Psoas muscle (tissue), 7 donors: ENCODE measurements at regions not wholly inside any gene's neighbourhood (a gene's known extent, or its start where the extent isn't known, plus 50 kb on each side); places are given as distances from the start of the nearest gene placed in this dataset.

Source experiments
- ATAC-seq, 4 donors: fragments of 200-7000 bp; cut with Tn5 transposase; one replicate each; pipeline ENCODE4 v1.9.1; 2020; ENCODE audit warnings: moderate library complexity in 3 of 4, mild to moderate bottlenecking in 2 of 4
- DNase-seq, 2 donors: peaks; one replicate each; pipeline ENCODE4 v3.0.0-alpha.2; 2020
- H3K27ac ChIP-seq: fragments of 200-600 bp; one replicate; pipeline ENCODE4 v1.8.0; 2022
- H3K27me3 ChIP-seq, 3 donors: fragments of 200-600 bp in 1 of 3; one replicate each; pipeline versions ENCODE4 v1.6.1 to v1.8.0; 2013 to 2022; ENCODE audit warnings: low read length in 2 of 3, mild to moderate bottlenecking in 2 of 3, moderate library complexity in 1 of 3; ENCODE audit not compliant: insufficient read depth in 3 of 3
- H3K36me3 ChIP-seq, 2 donors: fragments of 200-600 bp in 1 of 2; one replicate each; pipeline versions ENCODE4 v1.6.1 to v1.8.0; 2013 to 2022; ENCODE audit warnings: low read depth in 1 of 2, mild to moderate bottlenecking in 1 of 2, moderate library complexity in 1 of 2; ENCODE audit not compliant: insufficient read depth in 1 of 2
- H3K4me1 ChIP-seq: fragments of 200-600 bp; one replicate; pipeline ENCODE4 v1.8.0; 2022
- H3K4me3 ChIP-seq: fragments of 200-600 bp; one replicate; pipeline ENCODE4 v1.8.0; 2022; ENCODE audit warnings: mild to moderate bottlenecking
- H3K9me3 ChIP-seq: fragments of 200-600 bp; one replicate; pipeline ENCODE4 v1.8.0; 2022
- WGBS, 3 donors: extraction: QIAGEN DNeasy Blood & Tissue Kit; methylation state at CpG; one replicate each; pipeline versions ENCODE4 v1.1.6 to v1.1.7; 2013; 5-methylcytosine and 5-hydroxymethylcytosine counted together
- intact Hi-C, 2 donors: fragments of 100-400 bp; cut with DNase I; formaldehyde crosslinking; loops; one replicate each; pipeline versions ENCODE4 v1.11.0 to v1.14.2; 2022
- TF ChIP-seq, protein P1 (sequence below): fragments of 200-600 bp; IDR thresholded peaks from one replicate; pipeline ENCODE4 v1.8.0; 2022; ENCODE audit warnings: antibody characterized with exemption
- donor health status: healthy with polysubstance abuse.
- donor health status: DM: no; HTN: no; CAD: no; lungs with moderate emphysema.
- donor health status: Bipolar disorder and iron deficiency.
- donor health status: healthy.
- donor health status: DM: yes; HTN: yes; CAD: no.
- donor health status: DM: no; HTN: no; CAD: no.
- donor health status: DM: yes; HTN: yes; CAD: no.

DNA sequence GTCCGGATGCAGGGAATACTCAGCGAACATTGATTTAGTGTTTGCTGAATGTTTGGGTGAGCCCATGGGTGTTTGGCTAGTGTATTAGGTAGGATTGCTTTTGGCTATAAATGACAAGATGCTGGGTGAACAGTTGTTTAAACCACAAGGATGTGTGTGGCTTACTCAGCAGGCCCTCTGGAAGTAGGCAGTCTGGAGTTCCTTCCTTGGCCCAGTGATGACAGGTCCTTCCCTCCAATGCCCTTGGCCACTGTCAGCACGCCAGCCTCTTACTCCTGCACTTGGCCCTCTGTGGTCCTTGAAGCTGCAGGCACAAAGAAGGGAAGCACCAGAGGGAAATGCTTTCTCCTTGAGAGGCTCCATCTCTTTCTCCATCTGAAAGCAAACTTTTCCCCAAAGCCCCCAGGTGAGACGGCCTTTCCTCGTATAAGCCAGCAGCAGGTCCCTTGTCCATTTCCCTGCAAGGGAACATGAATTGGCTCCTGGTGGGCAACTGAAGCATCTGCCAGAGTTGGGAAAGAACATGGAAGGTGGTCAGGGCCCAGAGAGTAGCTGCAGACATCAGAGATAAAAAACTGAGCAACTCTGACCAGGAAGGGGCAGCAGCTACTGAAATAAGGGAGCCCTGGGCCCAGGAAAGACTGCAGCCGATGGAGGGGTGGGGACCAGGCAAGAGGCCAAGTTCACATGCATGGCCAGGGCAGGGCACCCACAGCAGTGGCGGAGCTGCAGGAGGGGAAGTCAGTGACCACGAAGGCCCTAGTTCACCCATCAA lies 105.0 kb downstream of the TPRA1 start:
- DNase-seq (no peak), ATAC-seq (no peak)
- H3K4me3 ChIP-seq, result no peak overlapping the region
- H3K4me1 ChIP-seq, result no peaks in the 10 kb centered on the region
- no peak overlapping the region for H3K27ac ChIP-seq
- no peaks in the 10 kb centered on the region for H3K36me3 ChIP-seq
- no peaks in the 10 kb centered on the region for H3K27me3 ChIP-seq
- TF ChIP-seq, protein P1, sequence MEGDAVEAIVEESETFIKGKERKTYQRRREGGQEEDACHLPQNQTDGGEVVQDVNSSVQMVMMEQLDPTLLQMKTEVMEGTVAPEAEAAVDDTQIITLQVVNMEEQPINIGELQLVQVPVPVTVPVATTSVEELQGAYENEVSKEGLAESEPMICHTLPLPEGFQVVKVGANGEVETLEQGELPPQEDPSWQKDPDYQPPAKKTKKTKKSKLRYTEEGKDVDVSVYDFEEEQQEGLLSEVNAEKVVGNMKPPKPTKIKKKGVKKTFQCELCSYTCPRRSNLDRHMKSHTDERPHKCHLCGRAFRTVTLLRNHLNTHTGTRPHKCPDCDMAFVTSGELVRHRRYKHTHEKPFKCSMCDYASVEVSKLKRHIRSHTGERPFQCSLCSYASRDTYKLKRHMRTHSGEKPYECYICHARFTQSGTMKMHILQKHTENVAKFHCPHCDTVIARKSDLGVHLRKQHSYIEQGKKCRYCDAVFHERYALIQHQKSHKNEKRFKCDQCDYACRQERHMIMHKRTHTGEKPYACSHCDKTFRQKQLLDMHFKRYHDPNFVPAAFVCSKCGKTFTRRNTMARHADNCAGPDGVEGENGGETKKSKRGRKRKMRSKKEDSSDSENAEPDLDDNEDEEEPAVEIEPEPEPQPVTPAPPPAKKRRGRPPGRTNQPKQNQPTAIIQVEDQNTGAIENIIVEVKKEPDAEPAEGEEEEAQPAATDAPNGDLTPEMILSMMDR, result no peak
- intact Hi-C loops, result no loop called here
- 82 to 91% (median 86%) methylated on average over 8 of the region's 8 CpGs for WGBS, 3 donors
- no peaks in the 10 kb centered on the region for H3K9me3 ChIP-seq

DNA sequence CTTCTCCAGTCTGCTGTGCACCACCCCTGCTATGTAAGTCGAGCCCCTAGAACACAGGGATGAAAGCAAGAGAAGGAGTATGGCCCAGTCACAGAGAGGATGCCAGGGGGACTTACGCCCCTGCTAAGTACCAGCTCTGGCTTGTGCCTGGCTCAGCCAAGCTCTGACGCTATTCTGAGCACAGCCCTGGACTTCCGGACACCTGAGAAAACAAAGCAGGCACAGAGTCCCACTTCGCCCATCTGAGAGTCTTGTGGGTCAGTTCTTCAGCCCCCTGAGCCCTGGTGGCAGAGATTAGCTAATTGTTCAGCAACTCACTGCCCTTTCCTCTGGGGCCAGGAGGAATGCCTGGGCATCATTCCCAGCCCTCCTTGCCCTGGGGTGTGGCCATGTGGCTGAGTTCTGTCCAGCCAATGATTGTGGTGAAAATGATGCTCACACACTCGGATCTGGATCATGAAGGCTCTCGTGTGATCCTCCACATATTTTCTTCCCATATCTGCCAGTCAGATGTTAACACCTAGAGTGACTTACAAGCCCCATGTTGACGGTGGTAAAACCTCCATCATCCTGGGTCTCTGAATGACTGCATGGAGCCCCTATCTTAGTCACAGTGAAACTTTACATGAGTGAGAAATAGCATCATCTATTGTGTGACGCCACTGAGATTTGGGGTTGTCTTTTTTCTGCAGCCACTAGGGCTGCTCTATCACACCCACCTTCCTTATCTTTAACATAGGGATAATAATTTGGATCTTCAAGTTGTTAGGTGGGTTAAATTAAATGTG lies 105.7 kb downstream of the TPRA1 start:
- ATAC-seq, result no peak
- Histone ChIP-seq H3K27ac (no peak overlapping the region), H3K4me3 (no peak overlapping the region), H3K9me3 (no peaks in the 10 kb centered on the region), H3K27me3 (no peaks in the 10 kb centered on the region), H3K36me3 (no peaks in the 10 kb centered on the region), H3K4me1 (no peaks in the 10 kb centered on the region)
- TF ChIP-seq, protein P1, result no peak
- no peak for DNase-seq
- intact Hi-C loops, result no loop called here
- WGBS, 3 donors, result 56 to 61% (median 59%) methylated on average over 9 of the region's 9 CpGs

DNA sequence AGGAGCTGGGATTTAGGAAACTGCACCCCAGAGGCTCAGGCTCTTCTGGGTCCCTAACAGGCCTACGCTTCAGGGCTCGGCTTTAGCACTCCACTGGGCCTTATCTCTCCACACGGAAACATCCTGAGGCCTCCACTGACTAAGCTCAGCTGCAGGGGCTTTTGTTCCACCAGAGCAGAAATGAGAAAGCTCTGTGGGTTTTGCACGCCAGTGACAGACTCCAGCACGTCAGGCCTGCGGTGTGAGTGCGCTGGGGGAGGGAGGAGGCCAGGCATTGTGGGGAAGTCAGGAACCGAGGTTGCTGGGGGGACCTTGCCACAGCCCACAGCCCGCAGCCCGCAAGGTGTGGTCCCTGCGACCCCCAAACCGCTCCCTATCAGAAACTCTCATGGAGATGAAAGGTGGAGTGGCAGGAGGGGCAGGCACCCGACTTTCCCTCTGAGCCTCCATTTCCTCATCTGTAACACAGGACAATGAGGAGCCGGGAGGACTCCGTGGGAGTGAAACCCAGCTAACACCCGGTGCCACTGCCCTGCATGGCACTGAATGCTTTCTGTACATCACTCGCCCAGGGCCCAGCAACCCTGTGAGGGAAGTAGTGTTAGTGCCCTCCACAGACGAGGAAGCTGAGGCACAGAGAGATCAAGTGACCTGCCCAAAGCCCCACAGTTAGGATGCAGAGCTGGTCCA lies 106.5 kb downstream of the TPRA1 start:
- 75 to 85% (median 84%) methylated on average over 18 of the region's 18 CpGs for WGBS, 3 donors
- no peak for DNase-seq
- Histone ChIP-seq H3K4me3 (no peak overlapping the region), H3K27me3 (no peaks in the 10 kb centered on the region), H3K9me3 (no peaks in the 10 kb centered on the region), H3K36me3 (no peaks in the 10 kb centered on the region), H3K27ac (no peak overlapping the region), H3K4me1 (no peaks in the 10 kb centered on the region)
- intact Hi-C loops, result no loop called here
- TF ChIP-seq, protein P1, result no peak
- no peak for ATAC-seq

DNA sequence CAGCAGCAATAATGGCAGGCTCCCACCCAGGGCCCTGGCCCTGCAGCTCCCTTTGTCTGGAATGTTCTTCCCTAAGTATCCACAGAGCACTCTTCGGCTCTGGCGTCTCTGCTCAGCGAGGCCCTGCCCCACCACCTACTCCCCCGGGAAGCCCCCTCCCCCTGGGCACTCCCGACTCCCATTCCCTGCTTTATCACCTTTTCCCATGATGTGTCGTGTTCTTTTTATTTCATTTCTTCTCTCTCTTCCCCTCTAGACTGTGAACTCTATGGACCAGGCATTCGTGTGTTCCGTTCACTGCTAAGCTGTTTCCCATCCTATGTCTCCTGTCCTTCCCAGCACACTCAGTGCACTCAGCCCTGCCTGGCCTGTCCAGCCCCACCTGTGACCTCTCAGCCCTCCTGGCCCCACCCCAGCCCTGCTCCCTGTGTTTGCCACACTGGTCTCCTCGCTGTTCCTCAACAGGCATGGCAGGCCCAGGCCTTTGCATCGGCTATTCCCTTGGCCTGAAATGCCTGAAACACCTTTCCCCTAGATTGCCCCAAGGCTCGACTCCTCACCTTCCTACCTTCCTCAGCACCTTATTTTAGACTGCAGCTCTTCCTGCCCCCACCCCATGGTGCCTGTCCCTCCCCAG lies 107.4 kb downstream of the TPRA1 start:
- 88 to 89% (median 88%) methylated on average over 11 of the region's 11 CpGs for WGBS, 3 donors
- Histone ChIP-seq H3K27ac (no peak overlapping the region), H3K36me3 (no peaks in the 10 kb centered on the region), H3K4me1 (no peaks in the 10 kb centered on the region), H3K27me3 (no peaks in the 10 kb centered on the region), H3K9me3 (no peaks in the 10 kb centered on the region), H3K4me3 (no peak overlapping the region)
- intact Hi-C loops, result no loop called here
- no peak for ATAC-seq
- no peak for DNase-seq
- TF ChIP-seq, protein P1, result no peak
